HG02623 (cell line): ENCODE measurements at regions not wholly inside any gene's neighbourhood (a gene's known extent, or its start where the extent isn't known, plus 50 kb on each side); places are given as distances from the start of the nearest gene placed in this dataset.
"Not testable (repeated sequence)": the region's sequence is repeated elsewhere in the genome, so short reads cannot be mapped to it uniquely, and the experiment has no call there.

Source experiments
- ATAC-seq: cut with Tn5 transposase; IDR thresholded peaks from one replicate; pipeline ENCODE4 v1.9.1; 2021; ENCODE audit warnings: moderate library complexity; ENCODE audit not compliant: unreplicated experiment

- no peak for ATAC-seq
Observed at GRCh38 chr13:59270327-59270726, 893.4 kb downstream of the DIAPH3 start.

GRCh38 chr13:59274958-59275727 is 888.6 kb downstream of the DIAPH3 start:
- ATAC-seq = peak; percentile 75

DNA sequence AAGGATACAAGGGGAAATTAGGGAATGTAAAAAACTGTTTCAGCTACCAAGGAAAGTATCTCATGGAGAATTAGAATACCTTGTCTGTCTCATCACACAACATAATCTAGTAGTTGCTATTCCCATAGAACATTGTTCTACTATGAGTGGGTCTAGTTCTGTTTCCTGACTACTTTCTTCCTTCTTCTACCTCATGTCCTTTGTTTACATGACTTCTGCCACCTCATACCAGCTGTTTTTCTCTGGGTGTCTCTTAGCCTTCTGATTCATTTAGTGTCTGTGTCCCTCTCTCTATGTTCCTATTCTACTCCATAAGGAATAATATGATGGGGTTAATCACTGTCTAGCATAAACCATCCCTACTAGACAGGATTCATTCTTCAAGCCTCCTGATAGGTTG is 887.3 kb downstream of the DIAPH3 start:
- no peak for ATAC-seq

- ATAC-seq = no peak
Observed at GRCh38 chr13:59277106-59277505, 886.6 kb downstream of the DIAPH3 start.

GRCh38 chr13:59279028-59279427 is 884.7 kb downstream of the DIAPH3 start:
- no peak for ATAC-seq

- ATAC-seq = no peak
Observed at GRCh38 chr13:59279576-59279975, 884.2 kb downstream of the DIAPH3 start.

DNA sequence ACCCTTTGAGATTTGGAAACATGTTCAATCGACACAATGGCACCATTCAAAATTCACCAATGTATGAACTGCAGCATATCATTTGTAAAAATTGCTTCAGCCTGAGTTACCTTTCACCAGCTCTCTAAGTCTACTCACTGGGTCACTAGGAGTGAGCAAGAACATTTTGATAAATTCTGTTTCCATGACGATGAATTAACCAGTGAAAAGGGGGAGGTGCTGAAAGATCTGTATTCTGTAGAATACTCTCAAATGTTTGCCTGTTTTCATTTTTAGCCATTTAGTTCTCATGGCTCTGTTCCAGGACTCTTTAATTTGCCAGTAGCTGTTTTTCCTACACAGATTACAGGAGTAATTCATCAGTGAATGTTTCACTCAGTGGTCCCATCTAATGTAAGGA is 883.4 kb downstream of the DIAPH3 start:
- ATAC-seq = no peak

DNA sequence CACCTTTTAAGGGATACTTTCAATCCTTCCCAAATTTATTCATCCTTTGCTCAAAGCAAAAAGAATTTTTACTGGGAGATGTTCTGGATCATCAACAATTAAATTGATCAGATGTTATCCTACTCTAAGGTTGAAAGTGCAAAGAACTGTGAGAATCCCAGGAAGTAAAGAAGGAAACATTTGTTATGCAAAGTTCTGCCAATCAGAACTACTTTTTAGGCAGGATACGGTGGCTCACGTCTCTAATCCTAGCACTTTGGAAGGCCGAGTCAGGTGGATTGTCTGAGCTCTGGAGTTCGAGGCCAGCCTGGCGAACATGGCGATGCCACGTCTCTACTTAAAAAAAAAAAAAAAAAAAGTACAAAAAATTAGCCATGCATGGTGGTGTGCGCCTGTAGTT is 882.3 kb downstream of the DIAPH3 start:
- no peak for ATAC-seq

GRCh38 chr13:59292240-59292639 is 871.5 kb downstream of the DIAPH3 start:
- ATAC-seq = not testable (repeated sequence)

DNA sequence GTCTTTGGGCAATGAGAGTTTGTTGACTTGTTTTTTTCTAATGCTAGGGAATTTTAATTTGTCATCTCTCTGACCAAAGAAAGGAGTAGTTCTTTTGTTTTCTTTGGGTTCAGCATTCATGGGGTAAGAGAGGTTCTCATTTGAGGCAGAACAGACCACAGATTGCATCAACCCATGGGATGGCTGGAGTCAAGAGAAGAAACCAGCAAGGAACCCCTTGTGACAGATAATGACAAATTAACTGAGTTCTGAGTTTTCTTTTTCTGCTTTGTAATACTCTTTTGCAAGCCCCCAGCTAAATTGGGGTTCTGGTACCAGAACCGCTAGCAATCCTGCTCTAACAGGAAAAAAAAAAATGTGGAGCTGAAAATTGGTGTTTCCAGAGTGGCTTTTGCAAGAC is 864.1 kb downstream of the DIAPH3 start:
- no peak for ATAC-seq

DNA sequence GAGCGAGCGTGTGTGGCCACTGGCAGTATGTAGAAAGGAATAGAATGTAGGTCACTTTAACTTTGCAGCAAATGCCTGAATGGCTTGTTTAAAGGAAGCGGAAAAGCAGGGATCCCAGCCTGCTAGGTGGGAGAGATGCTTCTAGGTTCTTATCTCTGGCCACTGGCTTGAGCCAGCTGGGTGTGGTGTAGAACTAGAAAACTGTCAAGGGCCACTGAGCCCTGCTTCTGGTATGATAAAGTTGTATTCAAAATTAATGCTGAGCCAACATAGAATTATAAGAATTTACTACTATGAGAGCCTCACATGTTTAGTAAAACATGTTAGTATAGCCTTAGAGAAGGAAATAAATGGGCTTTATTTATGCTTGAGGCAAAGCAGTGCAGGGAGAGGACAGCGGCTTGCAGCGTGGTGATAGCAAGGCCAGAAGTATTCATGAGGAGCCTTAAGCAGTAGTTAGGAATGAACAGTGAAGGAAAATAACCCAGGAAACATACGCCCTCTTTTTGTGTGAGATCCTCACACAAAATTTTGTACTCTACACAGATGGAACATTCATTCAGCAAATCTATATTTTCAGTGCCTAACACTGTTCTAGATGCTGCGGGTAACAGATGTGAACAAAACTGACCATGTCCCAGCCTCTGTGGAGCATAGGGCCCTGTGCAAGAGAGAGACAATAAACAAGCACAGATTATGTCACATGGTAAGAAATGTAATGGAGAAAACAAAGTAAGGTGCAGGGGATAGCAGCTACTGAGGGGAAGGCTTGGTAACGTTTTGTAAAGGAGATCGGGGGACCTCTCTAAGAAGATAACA is 863.2 kb downstream of the DIAPH3 start:
- ATAC-seq = no peak

DNA sequence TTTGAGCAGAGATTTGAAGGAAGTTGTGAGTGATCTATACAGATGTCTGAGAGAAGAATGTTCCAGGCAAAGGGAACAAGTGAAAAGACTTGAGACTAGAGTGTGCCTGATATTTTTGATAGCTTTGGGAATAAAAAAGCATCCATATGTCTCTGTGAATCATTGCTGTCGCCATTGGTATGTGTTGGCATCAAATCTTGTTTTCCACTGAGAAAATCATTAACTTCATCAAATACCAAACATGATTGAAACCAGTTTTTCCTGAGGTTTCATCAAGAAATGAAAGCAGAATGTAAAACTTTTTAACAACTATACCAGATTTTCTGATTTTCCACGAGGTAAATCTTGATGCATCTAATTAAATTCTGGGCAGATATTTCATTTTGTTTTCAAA is 862.6 kb downstream of the DIAPH3 start:
- no peak for ATAC-seq

- ATAC-seq = no peak
Observed at GRCh38 chr13:59303433-59303832, 860.3 kb downstream of the DIAPH3 start.

DNA sequence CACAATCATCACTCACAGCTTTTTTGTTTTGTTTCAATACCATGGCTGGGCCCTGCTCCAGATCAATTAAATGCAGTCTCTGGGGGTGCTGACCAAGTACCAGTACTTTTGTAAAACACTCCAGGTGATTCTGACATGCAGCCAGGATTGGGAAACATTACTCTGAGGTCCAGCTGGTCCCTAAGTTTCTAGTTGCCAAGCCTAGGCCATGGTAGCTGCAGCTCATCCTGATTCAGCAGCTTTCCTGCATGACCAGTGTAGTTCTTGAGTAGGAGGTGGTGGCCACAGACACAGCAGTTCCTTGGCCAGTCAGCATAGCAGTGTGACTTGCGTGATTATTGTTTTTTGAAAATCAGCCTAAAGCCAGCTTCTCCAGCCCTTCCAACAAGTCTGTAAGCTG is 859.1 kb downstream of the DIAPH3 start:
- ATAC-seq = no peak

GRCh38 chr13:59305896-59306295 is 857.8 kb downstream of the DIAPH3 start:
- no peak for ATAC-seq

GRCh38 chr13:59312776-59313175 is 851.0 kb downstream of the DIAPH3 start:
- no peak for ATAC-seq

GRCh38 chr13:59318320-59318930 is 845.3 kb downstream of the DIAPH3 start:
- ATAC-seq = peak; percentile 82

DNA sequence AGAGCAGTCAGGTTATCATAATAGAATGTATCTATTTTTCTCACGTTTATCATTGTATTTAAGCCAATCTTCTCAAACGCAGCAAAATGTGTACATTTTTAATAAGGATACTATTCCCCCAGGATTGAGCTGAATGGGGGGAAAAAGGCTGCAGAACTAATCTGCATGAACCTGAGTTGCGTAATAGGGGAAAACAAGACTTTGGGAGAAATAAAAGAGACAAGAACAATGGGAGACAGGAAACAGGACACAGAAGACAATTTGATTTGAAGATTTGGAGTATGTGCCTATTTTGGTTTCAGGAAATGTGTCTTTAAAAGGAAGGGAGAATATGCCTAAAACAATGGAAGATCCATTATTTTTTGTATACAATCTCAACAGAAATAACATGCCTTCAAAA is 844.5 kb downstream of the DIAPH3 start:
- ATAC-seq = no peak

- ATAC-seq = no peak
Observed at GRCh38 chr13:59320021-59320420, 843.7 kb downstream of the DIAPH3 start.

GRCh38 chr13:59324401-59324800 is 839.3 kb downstream of the DIAPH3 start:
- ATAC-seq = not testable (repeated sequence)

DNA sequence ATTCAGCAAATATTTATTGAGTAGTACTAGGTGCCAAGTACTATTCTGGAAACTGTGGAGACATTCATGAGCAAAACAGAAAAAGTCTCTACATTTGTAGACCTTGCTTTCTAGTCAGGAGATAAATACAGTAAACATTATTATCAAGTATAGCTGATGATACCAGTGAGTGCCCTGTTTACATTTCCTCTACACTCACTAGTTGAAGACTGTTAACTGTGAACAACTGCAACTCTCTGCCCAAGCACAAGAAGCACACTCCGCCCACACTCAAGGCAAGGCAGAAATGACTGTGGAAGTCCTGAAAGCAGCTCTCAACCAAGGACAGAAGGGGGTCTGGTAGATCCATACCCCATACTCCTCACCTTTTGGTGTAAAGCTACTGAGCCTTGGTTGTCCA is 837.0 kb downstream of the DIAPH3 start:
- ATAC-seq = no peak

DNA sequence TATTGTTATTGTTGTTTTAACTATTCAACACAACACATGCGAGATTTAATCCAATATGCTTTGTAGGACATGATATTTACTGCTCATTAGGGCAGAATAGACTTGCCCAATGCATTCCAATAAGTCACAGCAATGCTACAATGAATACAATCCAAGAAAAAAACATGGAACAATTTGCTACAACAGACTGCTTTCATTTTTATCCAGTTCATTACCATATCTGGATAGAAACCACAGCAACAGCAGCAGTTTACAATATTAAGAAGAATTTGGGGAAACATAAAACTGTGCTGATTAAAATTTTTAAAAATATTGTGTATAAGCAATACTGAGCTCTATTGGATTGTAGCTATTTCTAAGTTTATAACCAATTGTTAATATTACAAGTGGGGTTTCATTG is 833.0 kb downstream of the DIAPH3 start:
- ATAC-seq = no peak
